CD4-positive, CD25-positive, alpha-beta regulatory T cell (primary cell): ENCODE measurements at regions not wholly inside any gene's neighbourhood (a gene's known extent, or its start where the extent isn't known, plus 50 kb on each side); places are given as distances from the start of the nearest gene placed in this dataset.

Experiments
- ATAC-seq, 2 donors: fragments of 150-1000 bp; cut with Tn5 transposase; one replicate each; pipeline ENCODE4 v1.10.0; 2021; ENCODE audit warnings: low read depth in 2 of 2, moderate number of reproducible peaks in 2 of 2, moderate library complexity in 1 of 2
- DNase-seq, 3 donors: peaks; one replicate each; pipeline versions ENCODE4 v3.0.0 to v3.0.0-alpha.2; 2012 to 2022; ENCODE audit warnings: mixed read lengths in 1 of 3
- H3K27ac ChIP-seq: one replicate; pipeline ENCODE4 v1.7.0; 2013; ENCODE audit warnings: mild to moderate bottlenecking, low read length; ENCODE audit not compliant: insufficient read depth, poor library complexity, severe bottlenecking
- H3K27me3 ChIP-seq: one replicate; pipeline ENCODE4 v1.7.0; 2013; ENCODE audit warnings: low read length; ENCODE audit not compliant: control insufficient read depth, insufficient read depth
- H3K36me3 ChIP-seq: one replicate; pipeline ENCODE4 v1.7.0; 2013; ENCODE audit warnings: mild to moderate bottlenecking, low read length, moderate library complexity; ENCODE audit not compliant: control insufficient read depth, insufficient read depth
- H3K4me1 ChIP-seq: 2 replicates; pipeline ENCODE4 v1.7.0; 2013; ENCODE audit warnings: mild to moderate bottlenecking, low read length; ENCODE audit not compliant: insufficient read depth, control insufficient read depth, poor library complexity, severe bottlenecking
- H3K4me3 ChIP-seq: one replicate; pipeline ENCODE4 v1.7.0; 2013; ENCODE audit warnings: low read depth, mild to moderate bottlenecking, low read length, moderate library complexity
- H3K9me3 ChIP-seq, 2 experiments: 1 replicate in 1 of 2; 2 replicates in 1 of 2; pipeline ENCODE4 v1.7.0; 2013; ENCODE audit warnings: low read length in 2 of 2, mild to moderate bottlenecking in 1 of 2, moderate library complexity in 1 of 2; ENCODE audit not compliant: control insufficient read depth in 2 of 2
- H3K27ac Mint-ChIP-seq, 3 donors: one replicate each; pipeline ENCODE4 v1.8.0; 2020 to 2022; ENCODE audit warnings: mild to moderate bottlenecking in 3 of 3, mixed read lengths in 3 of 3, moderate library complexity in 2 of 3
- H3K27me3 Mint-ChIP-seq: one replicate; pipeline ENCODE4 v1.8.0; 2022; ENCODE audit warnings: mild to moderate bottlenecking, mixed read lengths
- H3K36me3 Mint-ChIP-seq: one replicate; pipeline ENCODE4 v1.8.0; 2020; ENCODE audit warnings: mixed read lengths
- H3K4me1 Mint-ChIP-seq, 4 donors: one replicate each; pipeline ENCODE4 v1.8.0; 2020 to 2022; ENCODE audit warnings: mixed read lengths in 4 of 4, mild to moderate bottlenecking in 1 of 4
- H3K4me3 Mint-ChIP-seq, 4 donors: one replicate each; pipeline ENCODE4 v1.8.0; 2020 to 2022; ENCODE audit warnings: mild to moderate bottlenecking in 4 of 4, mixed read lengths in 4 of 4, moderate library complexity in 3 of 4
- H3K9me3 Mint-ChIP-seq, 7 donors: one replicate each; pipeline ENCODE4 v1.8.0; 2020 to 2022; ENCODE audit warnings: mixed read lengths in 7 of 7, mild to moderate bottlenecking in 3 of 7, moderate library complexity in 2 of 7

DNA sequence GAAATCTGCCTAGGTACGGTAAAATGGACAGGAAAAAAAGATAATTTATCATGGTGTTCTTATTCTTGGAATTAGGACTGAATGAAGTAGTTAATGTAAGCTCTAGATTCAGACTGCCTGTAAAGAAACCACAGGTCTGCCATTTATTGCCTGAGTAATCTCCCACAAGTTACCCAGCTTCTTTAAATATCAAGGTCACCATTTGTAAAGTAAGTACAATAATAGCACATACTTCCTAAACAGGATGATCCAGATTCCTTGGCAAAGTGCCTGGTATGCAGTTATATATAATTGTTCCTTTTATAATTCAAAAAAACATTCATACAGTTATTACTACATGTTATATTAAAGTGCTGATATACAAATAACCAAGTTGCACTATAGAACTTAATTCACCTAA lies 368.6 kb downstream of the HNRNPD start:
- DNase-seq (no peak), ATAC-seq (no peak)
- Histone ChIP-seq H3K36me3 (no peaks in the 10 kb centered on the region), H3K27me3 (no peaks in the 10 kb centered on the region), H3K9me3 (peaks cover 0 to 7% of the 10 kb centered on the region in 2 experiments), H3K4me1 (no peaks in the 10 kb centered on the region), H3K4me3 (no peak overlapping the region), H3K27ac (no peak overlapping the region)
- H3K27me3 Mint-ChIP-seq: peaks cover 5% of the 10 kb centered on the region
- H3K4me1 Mint-ChIP-seq: peaks cover 0 to 4% (median 0%) of the 10 kb centered on the region in 4 donors
- no peaks in the 10 kb centered on the region for H3K36me3 Mint-ChIP-seq
- no peak overlapping the region for H3K4me3 Mint-ChIP-seq
- H3K9me3 Mint-ChIP-seq: peaks cover 0 to 5% (median 1%) of the 10 kb centered on the region in 7 donors
- H3K27ac Mint-ChIP-seq: no peak overlapping the region

DNA sequence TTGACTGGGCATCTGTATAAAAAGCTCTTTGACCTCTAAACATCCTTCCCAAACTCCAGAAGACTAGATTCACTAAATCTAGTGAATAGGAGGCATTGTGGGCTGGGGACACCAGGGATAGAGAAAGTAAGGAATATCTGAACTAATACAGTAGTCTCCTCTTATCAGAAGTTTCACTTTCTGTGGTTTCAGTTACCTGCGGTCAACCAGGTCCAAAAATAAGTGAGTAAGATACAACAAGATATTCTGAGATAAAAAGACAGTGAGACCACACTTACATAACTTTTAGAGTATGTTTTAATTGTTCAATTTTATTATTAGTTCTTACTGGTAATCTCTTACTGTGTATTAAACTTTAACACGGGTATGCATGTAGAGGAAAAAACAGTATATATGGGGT lies 376.5 kb downstream of the HNRNPD start:
- Mint-ChIP-seq H3K27me3 (peaks cover 13% of the 10 kb centered on the region), H3K4me1 (peaks cover 0 to 4% (median 0%) of the 10 kb centered on the region in 4 donors), H3K9me3 (peaks cover 0 to 4% (median 0%) of the 10 kb centered on the region in 7 donors), H3K27ac (no peak overlapping the region), H3K36me3 (no peaks in the 10 kb centered on the region), H3K4me3 (no peak overlapping the region)
- no peaks in the 10 kb centered on the region for H3K36me3 ChIP-seq
- H3K27ac ChIP-seq: no peak overlapping the region
- peaks cover 0 to 4% of the 10 kb centered on the region in 2 experiments for H3K9me3 ChIP-seq
- no peak overlapping the region for H3K4me3 ChIP-seq
- DNase-seq: no peak
- no peaks in the 10 kb centered on the region for H3K27me3 ChIP-seq
- H3K4me1 ChIP-seq: no peaks in the 10 kb centered on the region
- no peak for ATAC-seq

- Mint-ChIP-seq H3K4me1 (no peaks in the 10 kb centered on the region), H3K4me3 (no peak overlapping the region), H3K36me3 (no peaks in the 10 kb centered on the region), H3K27me3 (peaks cover 18% of the 10 kb centered on the region), H3K27ac (no peak overlapping the region), H3K9me3 (no peaks in the 10 kb centered on the region)
- Histone ChIP-seq H3K9me3 (no peaks in the 10 kb centered on the region), H3K27me3 (peaks cover 2% of the 10 kb centered on the region), H3K36me3 (no peaks in the 10 kb centered on the region), H3K4me1 (no peaks in the 10 kb centered on the region), H3K4me3 (no peak overlapping the region), H3K27ac (no peak overlapping the region)
- ATAC-seq (no peak), DNase-seq (no peak)
Observed at GRCh38 chr4:81990898-81991297, 382.9 kb downstream of the HNRNPD start.

GRCh38 chr4:81990211-81990610 lies 383.6 kb downstream of the HNRNPD start:
- Histone ChIP-seq H3K36me3 (no peaks in the 10 kb centered on the region), H3K27ac (no peak overlapping the region), H3K4me3 (no peak overlapping the region), H3K27me3 (peaks cover 2% of the 10 kb centered on the region), H3K9me3 (no peaks in the 10 kb centered on the region), H3K4me1 (no peaks in the 10 kb centered on the region)
- ATAC-seq (no peak), DNase-seq (no peak)
- Mint-ChIP-seq H3K27ac (no peak overlapping the region), H3K4me3 (no peak overlapping the region), H3K4me1 (no peaks in the 10 kb centered on the region), H3K9me3 (no peaks in the 10 kb centered on the region), H3K27me3 (peaks cover 14% of the 10 kb centered on the region), H3K36me3 (no peaks in the 10 kb centered on the region)

DNA sequence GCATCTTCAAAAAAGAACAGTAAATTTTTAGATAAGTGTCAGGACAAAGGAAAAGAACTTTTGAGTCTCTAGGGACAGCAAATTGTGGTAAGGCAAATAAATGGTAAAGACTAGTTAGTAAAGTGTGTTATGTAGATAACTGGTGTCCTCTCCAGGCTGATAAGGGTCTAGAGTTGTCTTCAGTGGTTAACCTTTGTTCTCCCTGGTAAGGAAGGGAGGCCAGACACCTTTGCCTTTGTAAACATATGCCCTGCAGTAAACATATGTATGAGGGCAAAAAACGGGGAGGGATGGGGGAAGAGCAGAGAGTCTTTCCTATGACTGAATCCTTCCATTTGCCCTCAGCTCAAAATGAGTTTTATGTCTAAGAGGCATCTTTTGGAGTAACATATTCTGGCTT lies 384.6 kb downstream of the HNRNPD start:
- ATAC-seq: no peak
- Histone ChIP-seq H3K4me3 (no peak overlapping the region), H3K27ac (no peak overlapping the region), H3K36me3 (no peaks in the 10 kb centered on the region), H3K9me3 (no peaks in the 10 kb centered on the region), H3K27me3 (peaks cover 2% of the 10 kb centered on the region), H3K4me1 (no peaks in the 10 kb centered on the region)
- Mint-ChIP-seq H3K36me3 (no peaks in the 10 kb centered on the region), H3K4me1 (no peaks in the 10 kb centered on the region), H3K4me3 (no peak overlapping the region), H3K9me3 (no peaks in the 10 kb centered on the region), H3K27ac (no peak overlapping the region), H3K27me3 (peaks cover 14% of the 10 kb centered on the region)
- no peak for DNase-seq

DNA sequence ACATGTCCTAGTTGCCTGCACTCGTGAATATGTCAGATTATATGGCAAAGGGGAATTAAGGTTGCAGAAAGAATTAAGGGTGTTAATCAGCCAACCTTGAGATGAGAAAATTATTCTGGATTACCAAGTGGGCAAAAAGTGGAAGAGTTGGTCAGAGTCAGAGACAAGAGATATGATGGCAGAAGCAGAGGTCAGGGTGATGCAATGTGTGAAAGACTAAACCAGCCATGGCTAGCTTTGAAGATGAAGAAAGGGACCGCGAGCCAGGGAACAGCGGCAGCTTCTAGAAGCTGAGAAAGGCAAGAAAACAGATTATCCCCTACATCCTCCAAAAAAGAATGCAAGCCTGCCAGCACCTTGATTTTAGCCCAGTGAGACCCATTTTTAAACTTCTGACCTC lies 385.6 kb downstream of the HNRNPD start:
- no peaks in the 10 kb centered on the region for H3K36me3 Mint-ChIP-seq
- H3K27ac Mint-ChIP-seq: no peak overlapping the region
- Histone ChIP-seq H3K9me3 (no peaks in the 10 kb centered on the region), H3K4me3 (no peak overlapping the region), H3K36me3 (no peaks in the 10 kb centered on the region), H3K4me1 (no peaks in the 10 kb centered on the region), H3K27ac (no peak overlapping the region), H3K27me3 (peaks cover 2% of the 10 kb centered on the region)
- peaks cover 10% of the 10 kb centered on the region for H3K27me3 Mint-ChIP-seq
- H3K4me1 Mint-ChIP-seq: no peaks in the 10 kb centered on the region
- DNase-seq (no peak), ATAC-seq (no peak)
- no peak overlapping the region for H3K4me3 Mint-ChIP-seq
- H3K9me3 Mint-ChIP-seq: no peaks in the 10 kb centered on the region

GRCh38 chr4:81984746-81985145 lies 389.0 kb downstream of the HNRNPD start:
- no peak overlapping the region for H3K4me3 ChIP-seq
- Mint-ChIP-seq H3K27ac (no peak overlapping the region), H3K4me1 (no peaks in the 10 kb centered on the region), H3K27me3 (peaks cover 5% of the 10 kb centered on the region), H3K9me3 (no peaks in the 10 kb centered on the region), H3K36me3 (no peaks in the 10 kb centered on the region), H3K4me3 (no peak overlapping the region)
- H3K9me3 ChIP-seq: no peaks in the 10 kb centered on the region
- H3K4me1 ChIP-seq: no peaks in the 10 kb centered on the region
- H3K27ac ChIP-seq: no peak overlapping the region
- no peak for DNase-seq
- peaks cover 2% of the 10 kb centered on the region for H3K27me3 ChIP-seq
- no peaks in the 10 kb centered on the region for H3K36me3 ChIP-seq
- no peak for ATAC-seq

- H3K27ac Mint-ChIP-seq: no peak overlapping the region
- no peak overlapping the region for H3K4me3 Mint-ChIP-seq
- no peaks in the 10 kb centered on the region for H3K4me1 Mint-ChIP-seq
- H3K9me3 Mint-ChIP-seq: no peaks in the 10 kb centered on the region
- no peaks in the 10 kb centered on the region for H3K27me3 Mint-ChIP-seq
- ATAC-seq: no peak
- Histone ChIP-seq H3K4me3 (no peak overlapping the region), H3K27ac (no peak overlapping the region), H3K27me3 (no peaks in the 10 kb centered on the region), H3K36me3 (no peaks in the 10 kb centered on the region), H3K4me1 (no peaks in the 10 kb centered on the region), H3K9me3 (no peaks in the 10 kb centered on the region)
- no peaks in the 10 kb centered on the region for H3K36me3 Mint-ChIP-seq
- no peak for DNase-seq
Observed at GRCh38 chr4:81982846-81983540, 390.8 kb downstream of the HNRNPD start.
